HG03378 (cell line): ENCODE measurements at regions not wholly inside any gene's neighbourhood (a gene's known extent, or its start where the extent isn't known, plus 50 kb on each side); places are given as distances from the start of the nearest gene placed in this dataset.

Source experiments
- ATAC-seq: cut with Tn5 transposase; IDR thresholded peaks from one replicate; pipeline ENCODE4 v1.9.1; 2021; ENCODE audit warnings: mild to moderate bottlenecking, moderate library complexity; ENCODE audit not compliant: unreplicated experiment

DNA sequence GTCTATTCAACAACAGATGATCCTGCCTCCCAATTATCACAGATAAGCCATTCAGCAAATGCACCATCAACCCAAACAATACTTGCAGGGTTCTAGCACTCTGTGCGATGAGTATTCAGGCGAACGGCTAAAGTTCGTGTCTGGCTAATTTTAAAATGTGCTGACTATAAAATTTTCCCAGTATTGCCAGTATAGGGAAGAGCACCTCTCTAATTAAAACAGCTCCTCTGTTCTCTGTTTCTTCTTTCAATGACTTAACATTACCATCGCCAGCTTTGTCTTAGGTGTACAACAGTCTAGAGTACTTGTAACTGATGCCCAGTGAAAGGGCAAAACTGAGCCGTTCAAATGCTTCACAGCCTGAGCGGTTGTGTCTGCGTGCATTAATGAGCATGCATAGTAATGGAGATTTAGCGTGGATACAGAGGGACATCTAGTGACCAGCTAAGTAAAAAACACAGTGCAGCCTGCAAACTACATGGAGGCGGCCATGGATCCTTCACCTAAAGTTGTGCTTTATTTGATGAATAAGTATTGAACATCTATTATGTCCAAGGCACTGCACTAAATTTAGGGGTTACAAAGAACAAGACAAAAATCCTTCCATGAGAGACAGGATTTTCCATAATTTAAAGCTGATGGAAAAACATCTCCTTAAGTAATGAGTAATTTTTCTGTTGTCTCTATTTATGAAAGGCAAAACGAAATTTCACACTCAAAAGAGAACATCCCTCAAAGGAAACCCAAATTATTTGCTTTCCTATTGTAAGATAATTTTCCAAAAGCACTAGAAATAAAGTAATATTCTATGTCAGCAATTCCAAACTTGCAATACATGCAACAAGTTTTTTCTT lies 120.0 kb downstream of the SETD4 start:
- no peak for ATAC-seq

DNA sequence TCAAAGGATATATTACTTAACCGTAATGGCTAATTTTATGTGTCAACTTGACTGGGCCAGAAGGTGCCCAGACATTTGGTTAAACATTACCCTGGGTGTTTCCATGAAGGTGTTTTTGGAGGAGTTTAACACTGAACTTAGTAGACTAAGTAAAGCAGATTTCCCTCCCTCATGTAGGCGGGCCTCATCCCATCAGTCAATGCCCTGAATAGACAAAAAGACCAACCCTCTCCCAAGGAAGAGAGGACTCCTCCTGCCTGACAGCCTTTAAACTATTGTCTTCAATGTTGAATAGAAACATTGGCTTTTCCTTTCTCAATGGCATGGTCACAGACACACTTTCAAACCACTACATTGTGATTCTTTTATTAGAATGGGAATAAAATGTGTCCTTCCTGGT lies 121.9 kb downstream of the SETD4 start:
- no peak for ATAC-seq

DNA sequence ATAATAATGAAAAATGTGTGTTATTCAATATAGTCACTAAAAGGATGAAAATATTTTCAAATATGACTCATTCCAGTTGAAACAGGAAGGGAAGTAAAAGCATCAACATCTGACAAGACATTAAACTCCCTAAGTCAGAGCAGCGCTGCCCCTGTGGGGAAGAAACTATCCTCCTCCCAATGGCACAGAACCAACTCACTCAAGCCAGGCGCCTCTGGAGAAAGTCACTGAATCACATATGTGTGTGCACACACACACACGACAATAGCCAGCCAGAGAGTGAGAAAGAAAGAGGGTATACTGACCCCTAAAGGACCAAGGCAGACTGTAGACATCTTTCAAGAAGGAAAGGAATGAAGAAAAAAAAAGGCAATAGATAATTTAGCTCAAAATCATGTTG lies 126.9 kb downstream of the SETD4 start:
- no peak for ATAC-seq

DNA sequence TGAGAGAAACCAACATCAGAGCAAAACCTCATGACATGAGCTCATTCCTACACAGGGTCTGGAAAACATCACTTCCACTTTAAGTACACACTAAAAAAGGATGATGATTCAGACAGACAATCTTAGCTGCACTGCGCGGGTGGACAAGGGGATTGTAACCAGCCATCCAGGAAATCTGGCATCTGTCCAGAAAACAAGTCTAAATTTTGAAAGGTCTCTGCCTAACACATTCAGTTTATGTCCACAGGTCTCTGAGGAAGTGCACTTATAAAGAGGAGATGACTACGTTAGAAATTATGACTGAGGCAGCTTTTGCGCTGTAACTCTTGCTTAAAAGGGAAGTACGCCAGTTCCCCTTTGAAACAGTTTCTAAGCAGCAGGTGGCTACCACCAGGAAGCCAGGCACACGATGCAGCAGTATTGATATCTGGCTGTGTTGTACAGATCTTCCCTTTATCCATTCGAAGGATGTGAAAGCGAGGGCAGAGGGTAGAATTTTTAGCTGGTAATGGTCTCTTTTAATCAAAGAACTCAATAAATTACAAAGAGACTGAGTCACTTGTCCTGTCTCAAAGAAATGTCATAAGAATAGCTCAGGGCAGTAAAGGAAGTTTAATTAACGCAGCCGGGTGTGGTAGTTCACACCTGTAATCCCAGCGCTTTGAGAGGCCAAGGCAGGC lies 128.0 kb downstream of the SETD4 start:
- peak; percentile 86 for ATAC-seq

DNA sequence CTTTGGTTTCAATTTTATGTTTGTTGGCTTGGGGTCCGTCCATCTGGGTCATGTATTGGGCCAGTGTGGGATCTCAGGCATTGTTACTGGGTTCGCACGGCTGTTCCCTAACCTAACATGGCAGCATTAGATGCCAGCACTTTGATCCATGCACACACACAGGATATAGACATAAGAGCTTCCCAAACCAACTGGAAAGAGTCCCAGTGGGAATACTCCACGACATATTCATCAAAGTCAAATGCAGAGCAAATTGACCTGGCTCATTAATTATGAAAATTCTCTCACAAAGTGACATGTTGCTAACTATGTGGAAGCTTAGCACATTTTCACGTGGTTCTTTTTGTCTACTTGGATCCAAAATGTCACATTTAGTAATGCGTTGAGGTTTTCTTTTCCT lies 130.4 kb downstream of the SETD4 start:
- no peak for ATAC-seq

DNA sequence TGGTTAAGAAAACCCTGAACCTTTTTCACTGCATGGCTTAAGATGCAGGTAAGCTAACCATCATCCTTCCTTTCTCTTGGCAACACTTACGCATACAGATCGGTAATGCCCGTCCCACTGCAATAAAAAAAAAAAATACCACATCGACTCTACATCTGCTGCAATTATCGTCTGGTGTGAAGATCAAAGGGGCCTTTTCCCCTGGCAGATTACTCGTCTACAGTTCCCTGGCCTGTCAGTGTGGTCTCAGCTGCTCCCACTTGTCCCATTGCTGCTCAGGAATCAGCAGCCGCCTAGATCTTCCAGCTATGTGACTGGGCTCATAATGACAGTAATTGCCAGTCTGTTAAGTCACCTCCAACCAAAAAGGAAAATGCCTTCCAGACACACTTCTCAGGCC lies 133.1 kb downstream of the SETD4 start:
- ATAC-seq: no peak

DNA sequence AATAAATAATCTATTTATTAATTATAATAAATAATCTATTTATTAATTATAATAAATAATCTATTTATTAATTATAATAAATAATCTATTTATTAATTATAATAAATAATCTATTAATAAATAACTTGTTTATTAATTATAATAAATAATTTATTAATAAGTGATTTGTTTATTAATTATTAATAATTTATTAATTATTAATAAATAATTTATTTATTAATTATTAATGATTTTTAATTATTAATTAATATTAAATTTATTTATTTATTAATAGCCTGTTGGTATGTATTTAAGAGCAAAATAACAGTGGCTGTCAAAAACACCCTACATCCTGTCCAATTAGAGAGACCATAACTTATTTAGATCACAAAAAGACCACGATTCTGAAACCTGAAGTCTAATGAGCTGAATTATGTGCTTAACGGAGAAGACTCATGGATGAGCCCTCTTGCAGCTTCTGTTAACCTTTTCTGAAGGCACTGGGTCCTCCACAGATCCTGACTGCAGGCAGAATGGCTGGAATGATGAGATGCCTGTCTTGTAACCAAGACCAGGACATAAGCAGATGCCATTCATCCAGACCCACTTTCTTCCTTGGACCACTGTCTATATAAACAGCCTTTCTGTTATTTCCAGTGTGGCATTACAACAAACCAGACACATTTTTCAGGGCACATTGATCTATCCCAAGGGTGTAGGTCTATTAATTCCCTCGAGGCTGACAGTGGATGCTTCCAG lies 134.2 kb downstream of the SETD4 start:
- no peak for ATAC-seq

DNA sequence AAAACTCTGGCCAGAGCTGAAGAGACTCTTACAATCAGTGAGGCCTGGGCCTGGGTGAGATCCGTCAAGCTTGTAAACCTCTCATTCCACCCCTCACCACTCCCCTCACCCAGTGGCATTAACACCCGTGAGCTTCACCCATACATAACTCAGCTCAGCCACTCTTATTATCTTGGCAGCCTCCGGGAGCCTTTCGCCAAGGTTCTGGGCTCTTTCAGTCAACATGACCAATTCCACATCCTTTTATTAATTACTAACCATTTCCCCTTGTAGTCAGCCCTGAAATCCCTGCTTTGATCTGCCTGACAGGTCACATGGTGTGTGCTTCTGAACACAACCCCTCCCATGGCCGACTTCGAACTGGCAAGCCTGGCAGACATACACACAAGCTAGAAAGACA lies 134.8 kb downstream of the SETD4 start:
- no peak for ATAC-seq

DNA sequence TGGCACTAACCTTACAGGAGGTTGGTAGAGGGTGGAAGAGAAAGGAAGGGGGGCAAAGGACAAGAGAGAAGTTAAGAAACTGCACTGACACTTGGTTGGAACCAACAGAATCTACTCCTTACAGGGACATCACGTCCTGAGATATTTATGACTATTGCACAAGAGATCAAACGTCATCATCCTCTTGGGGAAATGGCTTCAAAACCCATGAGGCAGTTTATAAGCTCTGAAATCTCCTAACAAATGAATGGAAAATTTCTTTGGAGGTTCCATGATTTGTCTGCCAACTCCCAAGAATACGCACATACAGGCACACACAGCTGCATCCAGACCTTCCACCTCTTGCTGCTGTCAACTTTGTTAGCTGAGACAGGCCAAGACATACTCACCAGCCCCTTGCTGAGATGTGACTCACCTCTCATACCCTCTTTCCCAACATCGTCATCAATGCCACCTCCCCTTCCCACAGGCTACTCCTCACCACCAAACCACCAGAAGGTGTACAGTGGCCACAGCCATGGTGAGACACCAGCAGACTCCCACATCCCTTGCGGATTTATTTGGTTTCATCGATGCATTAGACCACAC lies 135.5 kb downstream of the SETD4 start:
- no peak for ATAC-seq

DNA sequence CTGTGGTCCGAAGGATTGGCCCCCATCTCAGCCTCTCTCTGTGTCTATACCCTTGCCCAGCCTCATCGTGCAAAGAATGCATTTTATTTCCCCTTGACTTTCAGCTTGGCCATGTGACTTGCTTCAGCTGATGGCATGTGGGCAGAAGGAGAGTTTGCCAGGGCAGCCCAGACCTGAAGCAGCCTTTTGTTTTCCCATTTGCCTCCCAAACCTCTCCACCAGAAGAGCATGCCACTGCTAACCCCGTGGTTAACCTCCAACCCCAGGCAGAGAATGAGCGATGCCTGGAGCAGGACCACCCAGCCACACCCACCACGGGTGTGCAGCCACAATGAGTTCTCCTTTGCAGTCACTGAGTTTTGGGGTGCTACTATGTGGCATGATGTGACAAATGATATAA lies 136.4 kb downstream of the SETD4 start:
- ATAC-seq: no peak

DNA sequence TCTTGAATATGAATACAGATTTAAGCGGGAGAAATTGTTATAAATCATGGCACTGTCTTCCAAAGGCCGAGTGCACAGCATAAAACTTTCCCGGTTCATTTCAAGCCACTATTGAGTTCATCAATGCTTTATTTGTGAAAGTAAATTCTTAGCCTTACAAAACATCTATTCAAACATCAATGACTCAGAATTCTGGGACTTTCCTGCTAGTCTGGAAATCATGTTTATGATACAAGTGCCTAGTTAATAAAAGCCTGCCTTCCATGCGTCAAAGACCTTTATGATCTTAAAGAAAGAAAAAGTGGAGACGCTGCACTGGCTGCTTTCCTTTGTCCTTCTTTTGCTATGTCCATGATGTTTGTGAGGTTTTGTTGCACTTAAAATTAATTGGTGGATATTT lies 137.7 kb downstream of the SETD4 start:
- ATAC-seq: no peak

DNA sequence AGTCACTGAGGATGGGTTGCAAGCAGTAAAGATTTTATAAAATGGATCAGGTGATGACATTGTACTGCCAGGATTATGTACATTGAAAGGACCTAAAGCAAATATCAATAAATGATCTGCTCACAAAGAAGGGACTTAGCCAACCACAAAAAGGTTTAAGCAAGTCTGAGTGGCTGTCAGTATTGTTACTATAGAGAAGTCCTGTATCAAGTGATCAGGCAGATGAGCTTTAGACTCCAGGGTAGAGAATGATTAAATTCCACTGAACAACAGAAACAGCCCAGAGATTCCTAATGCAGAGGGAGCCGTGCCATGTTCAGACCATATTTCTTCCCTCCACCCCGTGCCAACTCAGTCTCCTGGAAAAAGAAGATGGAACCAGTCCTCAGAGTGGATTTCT lies 138.9 kb downstream of the SETD4 start:
- ATAC-seq: no peak

DNA sequence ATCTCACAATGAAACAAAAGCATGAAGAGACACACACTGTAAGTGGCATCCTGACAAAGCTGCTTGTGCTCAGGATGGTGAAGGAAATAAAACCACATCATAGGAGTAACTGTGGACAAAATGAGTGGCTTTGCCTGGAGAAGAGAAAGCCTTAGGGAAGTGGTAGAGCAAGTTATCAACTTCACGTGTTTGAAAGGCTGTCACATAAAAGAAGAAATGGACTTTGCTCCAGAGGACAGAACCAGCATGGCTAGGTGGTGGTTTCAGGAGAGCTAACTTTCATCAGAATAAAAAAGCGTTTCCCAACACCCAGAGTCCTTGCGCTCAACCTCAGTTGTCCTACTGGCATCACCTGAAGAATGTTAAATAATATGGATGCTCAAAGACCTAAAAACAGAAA lies 139.9 kb downstream of the SETD4 start:
- ATAC-seq: no peak

DNA sequence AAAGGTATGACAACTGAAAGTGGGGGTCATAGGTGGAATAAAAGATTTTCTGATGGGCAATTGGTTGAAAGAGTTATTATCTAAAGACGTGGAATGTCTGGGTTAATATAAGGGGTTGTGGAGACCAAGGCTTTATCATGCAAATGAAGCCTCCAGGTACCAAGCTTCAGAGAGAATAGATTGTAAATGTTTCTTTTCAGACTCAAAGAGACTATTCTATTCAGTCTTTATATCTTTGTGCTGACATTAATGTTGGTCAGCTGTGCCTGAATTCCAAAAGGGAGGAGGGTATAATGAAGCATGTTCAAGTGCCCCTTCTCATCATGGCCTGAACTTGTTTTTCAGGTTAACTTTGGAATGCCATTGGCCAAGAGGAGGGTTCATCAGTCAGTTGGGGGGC lies 145.3 kb downstream of the SETD4 start:
- no peak for ATAC-seq

DNA sequence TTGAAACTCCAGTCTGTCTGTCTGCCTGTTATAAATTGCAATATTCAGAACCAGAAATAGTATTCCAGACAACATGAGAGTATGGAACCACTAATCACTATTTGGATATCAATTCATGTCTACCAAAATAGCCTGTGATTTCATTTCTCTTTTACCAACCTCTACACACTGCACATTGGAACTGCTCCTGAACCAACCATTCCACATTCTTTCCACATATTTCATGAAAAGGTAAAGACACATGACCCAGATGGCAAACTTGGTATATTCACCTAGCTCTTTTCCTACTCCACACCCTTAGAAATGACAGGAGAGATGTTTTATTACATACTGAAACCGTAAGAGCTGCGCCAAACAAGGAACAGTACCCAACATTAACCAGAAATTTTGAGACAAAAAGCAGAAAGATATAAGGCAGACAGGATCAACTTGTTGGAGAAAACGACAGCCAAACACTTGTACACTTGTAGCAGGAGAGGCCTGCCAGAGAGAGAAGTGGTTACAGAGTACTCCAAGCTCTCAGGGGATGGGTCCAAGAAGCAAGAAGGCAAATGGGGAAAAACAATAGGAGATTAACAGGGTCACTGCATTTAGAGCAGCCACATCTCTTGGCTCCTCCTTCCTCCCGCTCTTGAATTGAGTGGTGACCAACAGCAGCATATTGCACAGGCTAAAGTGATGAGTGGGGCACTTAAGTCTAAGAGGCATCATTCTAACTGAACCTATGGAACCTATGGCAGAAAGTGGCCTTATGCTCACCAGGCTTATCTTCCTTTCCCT lies 148.7 kb downstream of the SETD4 start:
- ATAC-seq: no peak

DNA sequence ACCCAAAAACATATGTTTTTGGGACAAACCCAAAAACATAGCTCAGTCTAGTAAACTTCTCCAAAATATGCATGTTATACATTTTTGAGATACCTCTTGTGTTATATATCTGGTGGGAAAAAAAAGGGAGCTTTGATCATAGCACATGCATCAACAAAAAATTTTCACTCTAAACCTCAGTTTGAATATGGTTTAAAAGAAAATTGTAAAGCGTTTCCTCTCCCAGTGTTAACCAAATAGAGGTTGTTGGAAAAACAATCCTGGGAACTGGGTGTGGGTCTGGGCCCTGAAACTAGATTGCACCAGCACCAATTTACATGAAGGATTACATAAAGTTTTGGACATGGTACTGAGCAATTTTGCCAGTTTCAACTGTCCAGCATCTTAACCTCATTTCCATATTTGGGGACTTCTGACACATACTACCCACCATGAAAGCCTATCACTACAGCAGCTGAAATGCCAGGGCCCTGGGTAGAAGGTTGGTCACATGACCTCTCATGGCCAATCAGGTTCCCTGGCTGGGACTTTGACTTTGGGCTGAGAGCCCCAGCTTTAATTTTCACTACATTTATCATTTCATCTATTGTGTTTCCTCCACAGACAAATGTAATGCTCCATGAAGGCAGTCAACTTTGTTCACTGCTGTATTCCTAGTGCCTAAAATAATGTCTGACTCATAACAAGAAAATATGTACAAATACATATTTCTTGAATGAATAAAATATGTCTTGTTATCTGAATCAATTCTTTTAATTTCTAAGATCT lies 150.7 kb downstream of the SETD4 start:
- ATAC-seq: no peak

DNA sequence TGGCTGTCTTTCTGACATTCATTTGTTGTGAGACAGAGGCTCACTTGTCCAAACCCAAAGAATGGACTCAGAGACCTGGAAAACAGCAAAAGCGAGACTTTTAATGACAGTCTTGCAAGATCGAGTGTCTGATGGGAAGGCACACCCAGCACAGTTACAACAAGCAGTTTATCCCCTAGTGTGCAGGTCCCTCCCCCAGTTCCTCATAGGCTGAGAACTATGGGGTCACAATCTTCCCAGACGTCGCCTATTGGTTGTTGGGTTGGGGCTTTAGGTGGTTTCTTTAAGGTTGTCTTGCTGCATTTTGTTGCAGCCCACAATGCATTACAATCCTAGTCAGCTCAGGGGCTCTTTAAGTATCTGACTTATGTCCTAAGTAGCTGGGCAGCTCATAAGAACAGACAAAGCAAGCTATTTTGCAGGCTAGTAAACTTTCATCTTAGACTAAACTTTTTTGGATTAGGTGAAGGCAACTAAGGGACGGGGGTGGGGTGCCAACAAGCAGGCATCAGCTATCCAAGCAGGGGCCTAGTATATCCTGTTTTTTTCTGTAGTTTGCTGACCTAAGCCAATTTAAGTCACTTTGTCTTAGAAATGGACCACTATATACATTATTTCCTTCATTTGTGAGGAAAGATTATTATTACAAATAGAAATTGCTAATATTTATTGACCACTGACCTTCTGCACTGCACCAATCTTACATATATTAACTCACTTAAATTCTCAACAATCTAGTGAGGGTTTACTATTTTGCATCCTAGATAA lies 151.8 kb downstream of the SETD4 start:
- no peak for ATAC-seq

DNA sequence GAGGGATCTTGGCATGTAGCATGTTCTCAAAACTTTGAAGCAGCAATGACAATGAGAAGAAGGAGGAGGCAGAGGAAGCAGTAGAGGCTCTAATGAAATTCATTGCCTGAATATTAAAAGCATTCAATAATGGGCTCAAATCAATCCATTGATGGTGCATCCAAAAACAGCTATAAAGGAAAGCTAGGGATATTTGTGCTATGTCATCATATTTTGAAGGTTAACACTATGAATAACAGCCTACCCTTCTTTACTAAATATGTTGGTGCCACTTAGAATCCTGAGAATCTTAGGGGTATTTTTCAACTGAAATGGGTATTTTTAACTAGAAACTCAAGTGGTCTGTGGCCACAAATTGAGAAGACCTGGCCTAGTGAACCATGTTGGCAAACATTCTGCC lies 153.7 kb downstream of the SETD4 start:
- ATAC-seq: no peak

DNA sequence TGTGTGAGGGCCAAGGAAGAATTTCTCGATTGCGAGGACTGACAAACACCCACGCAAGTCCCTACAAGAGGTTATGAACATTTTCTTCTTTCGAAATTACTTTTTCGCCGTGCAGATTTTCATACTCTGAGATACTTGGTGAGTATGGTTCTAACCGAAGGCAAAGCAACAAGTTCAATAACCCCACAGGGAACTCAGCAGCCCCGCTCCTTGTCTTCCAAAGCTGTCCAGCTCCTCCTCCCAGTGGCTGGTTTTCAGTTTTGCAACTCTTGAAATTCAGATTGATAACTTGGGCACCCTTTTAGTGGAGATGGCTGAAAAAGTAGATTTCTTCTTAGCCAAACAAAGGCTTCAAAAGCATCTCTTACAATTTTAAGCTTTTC lies 154.4 kb downstream of the SETD4 start:
- no peak for ATAC-seq
